Body of pancreas (tissue), 4 donors: ENCODE measurements at regions not wholly inside any gene's neighbourhood (a gene's known extent, or its start where the extent isn't known, plus 50 kb on each side); places are given as distances from the start of the nearest gene placed in this dataset.

Experiments
- ATAC-seq: fragments of 150-250 bp; one replicate; pipeline ENCODE4 v1.9.1; 2016
- DNase-seq, 4 donors: peaks; one replicate each; pipeline ENCODE4 v3.0.0-alpha.2; 2019
- H3K27ac ChIP-seq, 4 donors: fragments of 200-600 bp; sonication (generic); 1 replicate in 3 of 4; 2 replicates in 1 of 4; pipeline versions ENCODE4 v1.5.1 to v1.6.1; 2016 to 2019; ENCODE audit warnings: mild to moderate bottlenecking in 1 of 4, mixed read lengths in 1 of 4, moderate library complexity in 1 of 4
- H3K27me3 ChIP-seq, 2 donors: fragments of 200-600 bp; sonication (generic); one replicate each; pipeline ENCODE4 v1.6.0; 2016; ENCODE audit warnings: mild to moderate bottlenecking in 1 of 2
- H3K36me3 ChIP-seq, 2 donors: fragments of 200-600 bp; sonication (generic); replicated peaks in 1 of 2; 2 replicates each; pipeline ENCODE4 v1.5.1; 2016; ENCODE audit warnings: low read depth in 2 of 2; ENCODE audit not compliant: insufficient read depth in 1 of 2
- H3K4me1 ChIP-seq: fragments of 200-600 bp; sonication (generic); one replicate; pipeline ENCODE4 v1.6.0; 2016
- H3K4me3 ChIP-seq, 2 donors: fragments of 200-600 bp; sonication (generic); 1 replicate in 1 of 2; 2 replicates in 1 of 2; pipeline ENCODE4 v1.5.1; 2016 to 2019
- H3K9me3 ChIP-seq, 3 donors: fragments of 200-600 bp; sonication (generic); 1 replicate in 2 of 3; 2 replicates in 1 of 3; pipeline ENCODE4 v1.5.1; 2016
- POLR2A ChIP-seq, 3 donors: fragments of 450-650 bp; IDR thresholded peaks; one replicate each; pipeline ENCODE4 v1.6.1; 2016; ENCODE audit warnings: antibody characterized with exemption in 3 of 3, mild to moderate bottlenecking in 2 of 3
- WGBS, 2 donors: methylation state at CpG; one replicate each; pipeline ENCODE4 v1.1.5; 2017; 5-methylcytosine and 5-hydroxymethylcytosine counted together
- intact Hi-C: fragments of 100-400 bp; cut with DNase I; formaldehyde crosslinking; loops from one replicate; pipeline ENCODE4 v1.15.1; 2023
- TF ChIP-seq, protein P1 (sequence below), 7 experiments: fragments of 450-650 bp in 4 of 7; fragments of 200-600 bp in 3 of 7; sonication (generic) in 3 of 7; IDR thresholded peaks; one replicate each; pipeline ENCODE4 v1.5.1; 2016 to 2019; ENCODE audit warnings: antibody characterized with exemption in 7 of 7

DNA sequence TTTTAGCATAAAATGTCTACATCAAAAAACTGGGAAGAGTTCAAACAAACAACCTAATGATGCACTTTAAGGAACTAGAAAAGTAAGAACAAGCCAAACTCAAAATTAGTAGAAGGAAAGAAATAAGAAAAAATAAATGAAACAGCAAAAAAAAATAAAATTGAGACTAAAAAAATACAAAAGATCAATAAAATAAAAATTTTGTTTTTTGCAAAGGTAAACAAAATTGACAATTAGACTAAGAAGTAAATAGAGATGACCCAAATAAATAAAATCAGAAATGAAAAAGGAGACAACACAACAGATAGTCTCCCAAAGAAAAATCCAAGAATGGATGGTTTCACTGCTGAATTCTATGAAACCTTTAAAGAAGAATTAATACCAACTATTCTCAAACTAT is 89.6 kb upstream of the MME start:
- no peaks in the 10 kb centered on the region for H3K27me3 ChIP-seq
- TF ChIP-seq, protein P1, sequence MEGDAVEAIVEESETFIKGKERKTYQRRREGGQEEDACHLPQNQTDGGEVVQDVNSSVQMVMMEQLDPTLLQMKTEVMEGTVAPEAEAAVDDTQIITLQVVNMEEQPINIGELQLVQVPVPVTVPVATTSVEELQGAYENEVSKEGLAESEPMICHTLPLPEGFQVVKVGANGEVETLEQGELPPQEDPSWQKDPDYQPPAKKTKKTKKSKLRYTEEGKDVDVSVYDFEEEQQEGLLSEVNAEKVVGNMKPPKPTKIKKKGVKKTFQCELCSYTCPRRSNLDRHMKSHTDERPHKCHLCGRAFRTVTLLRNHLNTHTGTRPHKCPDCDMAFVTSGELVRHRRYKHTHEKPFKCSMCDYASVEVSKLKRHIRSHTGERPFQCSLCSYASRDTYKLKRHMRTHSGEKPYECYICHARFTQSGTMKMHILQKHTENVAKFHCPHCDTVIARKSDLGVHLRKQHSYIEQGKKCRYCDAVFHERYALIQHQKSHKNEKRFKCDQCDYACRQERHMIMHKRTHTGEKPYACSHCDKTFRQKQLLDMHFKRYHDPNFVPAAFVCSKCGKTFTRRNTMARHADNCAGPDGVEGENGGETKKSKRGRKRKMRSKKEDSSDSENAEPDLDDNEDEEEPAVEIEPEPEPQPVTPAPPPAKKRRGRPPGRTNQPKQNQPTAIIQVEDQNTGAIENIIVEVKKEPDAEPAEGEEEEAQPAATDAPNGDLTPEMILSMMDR (IDR thresholded peaks at IDR 0.05): no peak
- TF ChIP-seq POLR2A (IDR thresholded peaks at IDR 0.05): no peak
- no peaks in the 10 kb centered on the region for H3K9me3 ChIP-seq
- intact Hi-C loops: no loop called here
- ATAC-seq (no peak), DNase-seq (no peak)
- no peak overlapping the region for H3K4me3 ChIP-seq
- no peaks in the 10 kb centered on the region for H3K36me3 ChIP-seq
- H3K4me1 ChIP-seq: no peaks in the 10 kb centered on the region
- no peak overlapping the region for H3K27ac ChIP-seq

DNA sequence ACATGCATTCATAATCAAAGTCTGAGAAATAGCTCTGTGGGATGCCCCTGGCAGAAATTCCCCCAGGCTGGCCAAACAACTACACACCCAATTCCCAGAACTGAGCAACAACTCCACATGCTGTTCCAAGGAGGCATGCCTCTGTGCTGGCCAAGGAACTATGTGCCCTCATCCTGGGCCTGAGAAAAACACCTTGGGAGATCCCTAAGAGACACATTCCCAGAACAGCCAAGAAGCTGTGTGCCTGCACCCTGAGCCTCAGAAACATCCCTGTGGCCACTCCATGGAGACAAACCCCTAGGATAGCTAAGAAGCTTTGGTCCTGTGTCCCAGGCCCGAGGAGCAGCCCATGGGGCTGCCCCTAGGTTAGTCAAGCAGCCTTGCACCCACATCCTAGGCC is 92.3 kb upstream of the MME start:
- no peak for TF ChIP-seq POLR2A (IDR thresholded peaks at IDR 0.05)
- TF ChIP-seq, protein P1 (IDR thresholded peaks at IDR 0.05): no peak
- 50% methylated on average over 1 of the region's 1 CpG for WGBS, 2 donors
- no peak for ATAC-seq

DNA sequence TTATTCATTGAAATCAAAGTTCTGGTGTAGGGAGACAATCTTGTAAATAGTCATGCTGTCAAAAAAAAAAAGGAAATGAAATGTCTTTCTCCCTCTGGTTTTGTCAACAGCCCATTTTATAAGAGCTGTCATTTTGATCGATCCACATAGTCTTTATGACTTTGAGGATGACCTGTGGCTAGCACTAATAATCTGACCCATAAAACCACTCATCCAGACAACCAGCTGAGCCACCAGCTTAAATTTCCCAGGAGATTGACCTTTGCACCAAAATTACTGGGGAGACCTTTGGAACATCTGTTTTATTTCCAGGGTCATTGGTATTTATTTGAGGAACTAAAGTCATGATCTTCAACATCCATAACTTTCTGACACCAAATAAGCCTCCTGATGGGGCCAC is 98.5 kb upstream of the MME start:
- ATAC-seq (no peak), DNase-seq (no peak)
- H3K4me1 ChIP-seq: no peaks in the 10 kb centered on the region
- no peak overlapping the region for H3K27ac ChIP-seq
- no peak overlapping the region for H3K4me3 ChIP-seq
- no peaks in the 10 kb centered on the region for H3K36me3 ChIP-seq
- TF ChIP-seq, protein P1 (IDR thresholded peaks at IDR 0.05): no peak
- no peak for TF ChIP-seq POLR2A (IDR thresholded peaks at IDR 0.05)
- H3K9me3 ChIP-seq: no peaks in the 10 kb centered on the region
- 23 to 38% methylated on average over 1 of the region's 1 CpG for WGBS, 2 donors
- intact Hi-C loops: no loop called here
- no peaks in the 10 kb centered on the region for H3K27me3 ChIP-seq

More for the DNA sequence above, 92.3 kb upstream of the MME start:
- no peak overlapping the region for H3K4me3 ChIP-seq
- DNase-seq: no peak
- no peaks in the 10 kb centered on the region for H3K9me3 ChIP-seq
- no peaks in the 10 kb centered on the region for H3K27me3 ChIP-seq
- intact Hi-C loops: no loop called here
- H3K36me3 ChIP-seq: no peaks in the 10 kb centered on the region
- H3K4me1 ChIP-seq: no peaks in the 10 kb centered on the region
- no peak overlapping the region for H3K27ac ChIP-seq

DNA sequence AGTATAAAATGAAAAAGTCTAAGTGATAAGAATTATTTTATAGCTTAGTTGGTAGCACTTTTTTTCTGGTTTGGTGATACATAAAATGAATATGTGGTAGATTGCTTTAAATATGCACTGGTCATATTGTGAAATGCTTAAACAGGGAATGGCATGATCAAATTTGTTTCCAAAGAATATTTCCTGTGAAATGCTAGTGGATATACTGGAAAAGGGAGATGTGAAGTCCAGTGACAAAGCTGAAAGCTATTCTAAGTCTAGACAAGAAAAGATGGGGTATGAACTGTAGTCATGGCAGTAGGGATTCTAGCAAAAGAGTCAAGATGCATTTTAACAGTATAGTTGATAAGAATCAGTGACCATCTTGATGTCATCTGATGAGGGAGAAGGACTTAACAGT is 98.9 kb upstream of the MME start:
- H3K4me3 ChIP-seq: no peak overlapping the region
- no peaks in the 10 kb centered on the region for H3K27me3 ChIP-seq
- H3K27ac ChIP-seq: no peak overlapping the region
- no peaks in the 10 kb centered on the region for H3K36me3 ChIP-seq
- H3K4me1 ChIP-seq: no peaks in the 10 kb centered on the region
- DNase-seq: no peak
- H3K9me3 ChIP-seq: no peaks in the 10 kb centered on the region
- intact Hi-C loops: no loop called here
- ATAC-seq: no peak
- TF ChIP-seq POLR2A (IDR thresholded peaks at IDR 0.05): no peak
- TF ChIP-seq, protein P1 (IDR thresholded peaks at IDR 0.05): no peak

DNA sequence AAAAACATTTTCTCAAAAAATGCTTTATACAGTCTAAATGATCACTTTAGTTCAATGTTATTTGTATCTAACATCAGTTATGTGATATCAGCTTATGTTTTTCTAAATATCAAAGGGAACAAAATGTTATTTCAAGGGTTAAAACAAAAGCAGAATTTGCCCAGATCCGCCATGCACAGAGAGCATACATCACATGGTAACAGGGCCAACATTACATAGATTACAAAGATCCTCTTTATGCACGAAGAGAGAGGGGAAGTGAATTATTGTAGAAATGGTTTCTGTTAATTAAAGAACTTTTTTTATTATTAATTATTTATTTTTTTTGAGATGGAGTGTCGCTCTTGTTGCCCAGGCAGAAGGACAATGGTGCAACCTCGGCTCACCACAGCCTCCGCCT is 100.8 kb upstream of the MME start:
- 85 to 89% methylated on average over 5 of the region's 5 CpGs for WGBS, 2 donors
- ATAC-seq (no peak), DNase-seq (no peak)
- intact Hi-C loops: no loop called here
- Histone ChIP-seq H3K4me3 (no peak overlapping the region), H3K4me1 (no peaks in the 10 kb centered on the region), H3K27me3 (no peaks in the 10 kb centered on the region), H3K9me3 (no peaks in the 10 kb centered on the region), H3K27ac (no peak overlapping the region), H3K36me3 (no peaks in the 10 kb centered on the region)
- TF ChIP-seq POLR2A (IDR thresholded peaks at IDR 0.05): no peak
- TF ChIP-seq, protein P1 (IDR thresholded peaks at IDR 0.05): no peak
